Retinal pigment epithelial cell (primary cell): ENCODE measurements at regions not wholly inside any gene's neighbourhood (a gene's known extent, or its start where the extent isn't known, plus 50 kb on each side); places are given as distances from the start of the nearest gene placed in this dataset.

Experiments used
- DNase-seq: peaks from one replicate; pipeline ENCODE4 v3.0.0-alpha.2; 2010; ENCODE audit warnings: low read depth
- H3K4me3 ChIP-seq: 2 replicates; pipeline ENCODE4 v1.5.1; 2011; ENCODE audit warnings: mild to moderate bottlenecking, low read length, control low read depth, moderate library complexity
- TF ChIP-seq, protein P1 (sequence below): conservative IDR thresholded peaks from 2 replicates; pipeline ENCODE4 v1.5.1; 2011; ENCODE audit warnings: low read depth, low read length, control low read depth, inconsistent platforms

- no peak overlapping the region for H3K4me3 ChIP-seq
- no peak for DNase-seq
- TF ChIP-seq, protein P1, sequence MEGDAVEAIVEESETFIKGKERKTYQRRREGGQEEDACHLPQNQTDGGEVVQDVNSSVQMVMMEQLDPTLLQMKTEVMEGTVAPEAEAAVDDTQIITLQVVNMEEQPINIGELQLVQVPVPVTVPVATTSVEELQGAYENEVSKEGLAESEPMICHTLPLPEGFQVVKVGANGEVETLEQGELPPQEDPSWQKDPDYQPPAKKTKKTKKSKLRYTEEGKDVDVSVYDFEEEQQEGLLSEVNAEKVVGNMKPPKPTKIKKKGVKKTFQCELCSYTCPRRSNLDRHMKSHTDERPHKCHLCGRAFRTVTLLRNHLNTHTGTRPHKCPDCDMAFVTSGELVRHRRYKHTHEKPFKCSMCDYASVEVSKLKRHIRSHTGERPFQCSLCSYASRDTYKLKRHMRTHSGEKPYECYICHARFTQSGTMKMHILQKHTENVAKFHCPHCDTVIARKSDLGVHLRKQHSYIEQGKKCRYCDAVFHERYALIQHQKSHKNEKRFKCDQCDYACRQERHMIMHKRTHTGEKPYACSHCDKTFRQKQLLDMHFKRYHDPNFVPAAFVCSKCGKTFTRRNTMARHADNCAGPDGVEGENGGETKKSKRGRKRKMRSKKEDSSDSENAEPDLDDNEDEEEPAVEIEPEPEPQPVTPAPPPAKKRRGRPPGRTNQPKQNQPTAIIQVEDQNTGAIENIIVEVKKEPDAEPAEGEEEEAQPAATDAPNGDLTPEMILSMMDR, result no peak
These were observed 182.7 kb upstream of the HNRNPA3 start for GRCh38 chr2:177029901-177030300.

DNA sequence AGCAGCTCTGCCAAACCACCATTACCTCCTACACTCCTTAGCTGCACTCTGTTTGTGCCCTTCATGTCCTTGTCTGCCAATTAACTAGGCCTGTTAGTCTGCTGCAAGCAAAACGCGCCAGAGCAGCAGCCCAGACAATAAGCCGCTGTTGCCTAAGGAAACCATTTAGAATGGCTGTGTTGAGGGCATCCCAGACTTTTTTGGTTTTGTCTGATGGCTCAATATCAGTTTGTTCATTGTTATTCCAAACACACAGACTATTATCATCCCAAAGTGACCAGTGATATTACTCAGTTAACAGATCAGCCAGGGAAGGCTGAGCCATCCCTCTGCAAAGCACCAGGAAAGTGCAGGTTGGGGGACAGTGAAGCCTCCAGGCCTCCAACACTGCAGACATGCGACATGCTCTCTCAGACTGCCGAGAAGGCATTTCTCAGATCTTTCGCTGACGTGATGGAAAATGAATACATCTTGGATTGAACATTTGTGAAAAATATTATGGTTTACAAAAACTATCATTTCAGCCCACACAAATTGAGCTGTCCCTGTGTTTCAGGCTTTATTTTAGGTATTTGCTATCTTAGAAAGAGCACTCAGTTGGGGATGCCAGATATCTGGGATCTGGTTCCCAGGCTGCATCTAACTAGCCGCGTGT is 182.0 kb upstream of the HNRNPA3 start:
- DNase-seq, result no peak
- TF ChIP-seq, protein P1, result no peak
- no peak overlapping the region for H3K4me3 ChIP-seq

GRCh38 chr2:177031438-177032180 is 181.0 kb upstream of the HNRNPA3 start:
- DNase-seq, result no peak
- H3K4me3 ChIP-seq, result no peak overlapping the region
- TF ChIP-seq, protein P1, result no peak

GRCh38 chr2:177036747-177037146 is 175.8 kb upstream of the HNRNPA3 start:
- no peak overlapping the region for H3K4me3 ChIP-seq
- TF ChIP-seq, protein P1, result no peak
- no peak for DNase-seq

- TF ChIP-seq, protein P1, result no peak
- DNase-seq, result no peak
- H3K4me3 ChIP-seq, result no peak overlapping the region
These were observed 175.0 kb upstream of the HNRNPA3 start for GRCh38 chr2:177037569-177037968.

- DNase-seq, result no peak
- no peak overlapping the region for H3K4me3 ChIP-seq
- TF ChIP-seq, protein P1, result no peak
These were observed 173.7 kb upstream of the HNRNPA3 start for GRCh38 chr2:177038787-177039484.
